OCI-LY1 (cell line): ENCODE measurements at regions not wholly inside any gene's neighbourhood (a gene's known extent, or its start where the extent isn't known, plus 50 kb on each side); places are given as distances from the start of the nearest gene placed in this dataset.

ENCODE experiments used
- CTCF ChIP-seq: fragments of 200-600 bp; sonication (generic), shearing (Covaris generic); IDR thresholded peaks from 2 replicates; pipeline ENCODE4 v1.5.1; 2017; ENCODE audit warnings: mild to moderate bottlenecking, antibody characterized with exemption, low read length, moderate library complexity, mixed read lengths
- EZH2 ChIP-seq: fragments of 200-600 bp; sonication (generic), shearing (Covaris generic); IDR thresholded peaks from 2 replicates; pipeline ENCODE4 v1.8.0; 2017; ENCODE audit warnings: borderline replicate concordance, mixed run types, mild to moderate bottlenecking, antibody characterized with exemption, low read length, moderate library complexity, mixed read lengths

DNA sequence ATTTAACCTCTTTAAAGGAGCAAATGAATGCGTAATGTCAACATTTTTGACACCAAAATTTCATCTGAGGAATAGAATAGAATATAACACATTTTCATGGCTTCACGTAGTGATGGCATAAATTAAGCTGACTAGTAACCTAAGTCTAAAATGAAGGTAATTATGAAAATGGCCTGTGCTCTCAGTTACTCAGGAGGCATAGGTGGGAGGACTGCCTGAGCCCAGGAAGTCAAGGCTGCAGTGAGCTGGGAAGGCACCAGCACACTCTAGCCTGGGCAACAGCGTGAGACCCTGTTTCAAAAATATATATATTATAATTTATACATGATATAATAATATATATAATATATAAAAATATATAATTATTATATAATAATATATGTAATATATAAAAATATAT is 383.2 kb upstream of the ATP2B1 start:
- TF ChIP-seq CTCF (no peak), EZH2 (no peak)
